Neuronal stem cell (in vitro differentiated cells): ENCODE measurements at regions not wholly inside any gene's neighbourhood (a gene's known extent, or its start where the extent isn't known, plus 50 kb on each side); places are given as distances from the start of the nearest gene placed in this dataset.
"Not testable (repeated sequence)": the region's sequence is repeated elsewhere in the genome, so short reads cannot be mapped to it uniquely, and the experiment has no call there.

Source experiments
- DNase-seq: peaks from one replicate; pipeline ENCODE4 v3.0.0-alpha.2; 2013; ENCODE audit warnings: low spot score
- H2AFZ ChIP-seq: one replicate; pipeline ENCODE4 v1.6.1; 2013; ENCODE audit warnings: mild to moderate bottlenecking, low read length, inconsistent platforms
- H2AK5ac ChIP-seq: 2 replicates; pipeline ENCODE4 v1.6.1; 2013; ENCODE audit warnings: low read depth, mild to moderate bottlenecking, inconsistent platforms, low read length, moderate library complexity, mixed read lengths
- H2BK120ac ChIP-seq: 2 replicates; pipeline ENCODE4 v1.6.1; 2013; ENCODE audit warnings: low read depth, mild to moderate bottlenecking, inconsistent platforms, low read length, moderate library complexity, mixed read lengths
- H2BK12ac ChIP-seq: one replicate; pipeline ENCODE4 v1.6.1; 2013; ENCODE audit warnings: low read length, inconsistent platforms
- H2BK15ac ChIP-seq: 2 replicates; pipeline ENCODE4 v1.6.1; 2013; ENCODE audit warnings: mild to moderate bottlenecking, low read length, inconsistent platforms, mixed read lengths
- H2BK5ac ChIP-seq: one replicate; pipeline ENCODE4 v1.6.1; 2013; ENCODE audit warnings: inconsistent platforms, mild to moderate bottlenecking, low read length, moderate library complexity
- H3K14ac ChIP-seq: one replicate; pipeline ENCODE4 v1.6.1; 2013; ENCODE audit warnings: low read length, inconsistent platforms
- H3K18ac ChIP-seq: 2 replicates; pipeline ENCODE4 v1.6.1; 2013; ENCODE audit warnings: low read length, inconsistent platforms
- H3K23ac ChIP-seq: 2 replicates; pipeline ENCODE4 v1.6.1; 2013; ENCODE audit warnings: low read depth, mild to moderate bottlenecking, mixed read lengths, low read length, inconsistent platforms; ENCODE audit not compliant: poor library complexity
- H3K27ac ChIP-seq: replicated peaks from 3 replicates; pipeline ENCODE4 v1.5.1; 2013; ENCODE audit warnings: low read length, inconsistent platforms
- H3K27me3 ChIP-seq, 3 experiments: 2 replicates each; pipeline ENCODE4 v1.6.1; 2013; ENCODE audit warnings: low read length in 3 of 3, mild to moderate bottlenecking in 2 of 3, inconsistent platforms in 1 of 3, low read depth in 1 of 3, mixed read lengths in 1 of 3, moderate library complexity in 1 of 3; ENCODE audit not compliant: control insufficient read depth in 3 of 3, insufficient read depth in 3 of 3
- H3K36me3 ChIP-seq, 2 donors: replicated peaks in 1 of 2; 2 replicates each; pipeline ENCODE4 v1.6.1; 2013; ENCODE audit warnings: low read length in 2 of 2; ENCODE audit not compliant: control insufficient read depth in 2 of 2, insufficient read depth in 2 of 2
- H3K4ac ChIP-seq: 2 replicates; pipeline ENCODE4 v1.6.1; 2013; ENCODE audit warnings: inconsistent platforms, mild to moderate bottlenecking, low read length, moderate library complexity
- H3K4me1 ChIP-seq, 2 donors: 1 replicate in 1 of 2; 2 replicates in 1 of 2; pipeline ENCODE4 v1.6.1; 2013; ENCODE audit warnings: low read length in 2 of 2, low read depth in 1 of 2; ENCODE audit not compliant: control insufficient read depth in 2 of 2, insufficient read depth in 1 of 2
- H3K4me2 ChIP-seq: one replicate; pipeline ENCODE4 v1.6.1; 2013; ENCODE audit warnings: mild to moderate bottlenecking, low read length, inconsistent platforms; ENCODE audit not compliant: insufficient read depth, poor library complexity, severe bottlenecking
- H3K4me3 ChIP-seq, 2 donors: 2 replicates each; pipeline ENCODE4 v1.5.1; 2013; ENCODE audit warnings: low read length in 2 of 2, mild to moderate bottlenecking in 2 of 2, inconsistent platforms in 1 of 2, moderate library complexity in 1 of 2
- H3K79me1 ChIP-seq: one replicate; pipeline ENCODE4 v1.6.1; 2013; ENCODE audit warnings: low read depth, mild to moderate bottlenecking, inconsistent platforms, low read length, moderate library complexity
- H3K9ac ChIP-seq: one replicate; pipeline ENCODE4 v1.6.1; 2013; ENCODE audit warnings: mild to moderate bottlenecking, low read depth, low read length, inconsistent platforms; ENCODE audit not compliant: poor library complexity
- H3K9me3 ChIP-seq, 2 donors: replicated peaks in 1 of 2; 2 replicates each; pipeline versions ENCODE3 to v1.6.1; 2013; ENCODE audit warnings: low read length in 2 of 2, mild to moderate bottlenecking in 2 of 2, inconsistent platforms in 1 of 2, low read depth in 1 of 2, mixed read lengths in 1 of 2, moderate library complexity in 1 of 2; ENCODE audit not compliant: control insufficient read depth in 2 of 2, insufficient read depth in 1 of 2
- H4K8ac ChIP-seq: one replicate; pipeline ENCODE4 v1.6.1; 2013; ENCODE audit warnings: low read depth, mild to moderate bottlenecking, inconsistent platforms, low read length, moderate library complexity
- H4K91ac ChIP-seq: one replicate; pipeline ENCODE4 v1.6.1; 2013; ENCODE audit warnings: low read length, low read depth, mild to moderate bottlenecking, inconsistent platforms; ENCODE audit not compliant: poor library complexity
- WGBS, 2 donors: extraction: QIAGEN DNeasy Blood & Tissue Kit; methylation state at CpG; one replicate each; pipeline ENCODE4 v1.1.7; 2013; ENCODE audit warnings: missing lambda C conversion rate in 2 of 2, mixed read lengths in 1 of 2; ENCODE audit not compliant: insufficient read length in 2 of 2, insufficient replicate concordance in 1 of 2; ENCODE audit errors: extremely low coverage in 2 of 2; 5-methylcytosine and 5-hydroxymethylcytosine counted together

DNA sequence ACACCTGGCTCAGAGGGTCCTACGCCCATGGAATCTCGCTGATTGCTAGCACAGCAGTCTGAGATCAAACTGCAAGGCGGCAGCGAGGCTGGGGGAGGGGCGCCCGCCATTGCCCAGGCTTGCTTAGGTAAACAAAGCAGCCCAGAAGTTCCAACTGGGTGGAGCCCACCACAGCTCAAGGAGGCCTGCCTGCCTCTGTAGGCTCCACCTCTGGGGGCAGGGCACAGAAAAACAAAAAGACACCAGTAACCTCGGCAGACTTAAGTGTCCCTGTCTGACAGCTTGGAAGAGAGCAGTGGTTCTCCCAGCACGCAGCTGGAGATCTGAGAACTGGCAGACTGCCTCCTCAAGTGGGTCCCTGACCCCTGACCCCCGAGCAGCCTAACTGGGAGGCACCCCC, 281.3 kb downstream of the LMBRD1 start:
- not testable (repeated sequence) for H3K4ac ChIP-seq, H4K8ac ChIP-seq, H2AK5ac ChIP-seq, H3K4me1 ChIP-seq, H2AFZ ChIP-seq, H2BK15ac ChIP-seq, H3K14ac ChIP-seq, H3K18ac ChIP-seq, H3K4me2 ChIP-seq, H3K27me3 ChIP-seq, H3K79me1 ChIP-seq, H3K23ac ChIP-seq, H2BK5ac ChIP-seq, H2BK12ac ChIP-seq, H2BK120ac ChIP-seq, H4K91ac ChIP-seq, H3K9me3 ChIP-seq, DNase-seq, H3K27ac ChIP-seq, H3K36me3 ChIP-seq, H3K9ac ChIP-seq, H3K4me3 ChIP-seq
- WGBS, 2 donors = no CpG with 5 or more reads among the region's 9 CpGs

- H3K4me2 ChIP-seq = no peak overlapping the region
- H2BK120ac ChIP-seq = no peak overlapping the region
- H3K18ac ChIP-seq = no peak overlapping the region
- H3K27me3 ChIP-seq = no peaks in the 10 kb centered on the region
- no peak overlapping the region for H3K23ac ChIP-seq
- H3K4me1 ChIP-seq = no peaks in the 10 kb centered on the region
- H2BK12ac ChIP-seq = no peak overlapping the region
- no peak overlapping the region for H2BK15ac ChIP-seq
- H3K9me3 ChIP-seq = peaks cover 0 to 3% of the 10 kb centered on the region in 2 donors
- H3K14ac ChIP-seq = no peak overlapping the region
- no peak overlapping the region for H2AK5ac ChIP-seq
- no peak overlapping the region for H4K91ac ChIP-seq
- no peak overlapping the region for H3K4me3 ChIP-seq
- H4K8ac ChIP-seq = no peak overlapping the region
- WGBS, 2 donors = no CpG with 5 or more reads among the region's 2 CpGs
- no peaks in the 10 kb centered on the region for H3K36me3 ChIP-seq
- DNase-seq = no peak
- no peak overlapping the region for H3K9ac ChIP-seq
- no peak overlapping the region for H2BK5ac ChIP-seq
- no peak overlapping the region for H3K27ac ChIP-seq
- H2AFZ ChIP-seq = no peak overlapping the region
- H3K79me1 ChIP-seq = no peaks in the 10 kb centered on the region
- no peak overlapping the region for H3K4ac ChIP-seq
These were observed 302.2 kb downstream of the LMBRD1 start for GRCh38 chr6:69494595-69494994.

DNA sequence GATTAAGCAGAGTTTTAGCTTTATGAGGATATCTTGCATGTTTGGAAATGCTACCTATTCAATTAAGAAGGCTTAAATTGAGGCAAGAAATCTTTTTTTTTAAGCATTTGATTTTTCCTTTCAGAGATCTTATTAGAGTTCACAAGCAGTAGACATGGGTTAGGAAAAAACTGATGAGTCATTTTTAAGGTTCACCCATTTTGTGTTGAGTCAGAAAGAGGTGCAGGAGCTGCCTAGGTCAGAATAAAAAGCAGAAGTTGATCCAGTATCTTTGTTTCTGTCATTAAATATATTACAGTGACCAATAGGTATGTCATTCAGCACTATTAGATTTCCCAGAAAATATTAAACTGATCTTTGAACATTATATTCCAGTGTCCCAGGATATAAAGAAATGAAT, 306.8 kb downstream of the LMBRD1 start:
- no peak overlapping the region for H3K18ac ChIP-seq
- H3K36me3 ChIP-seq = no peaks in the 10 kb centered on the region
- no peak overlapping the region for H2BK15ac ChIP-seq
- no peak overlapping the region for H3K27ac ChIP-seq
- H2AK5ac ChIP-seq = no peak overlapping the region
- no peak overlapping the region for H2AFZ ChIP-seq
- no peak overlapping the region for H3K4me2 ChIP-seq
- no peak overlapping the region for H3K4me3 ChIP-seq
- H3K79me1 ChIP-seq = no peaks in the 10 kb centered on the region
- H3K14ac ChIP-seq = no peak overlapping the region
- no peak overlapping the region for H2BK12ac ChIP-seq
- peaks cover 0 to 3% of the 10 kb centered on the region in 2 donors for H3K9me3 ChIP-seq
- H3K4ac ChIP-seq = no peak overlapping the region
- H3K9ac ChIP-seq = no peak overlapping the region
- DNase-seq = no peak
- H4K8ac ChIP-seq = no peak overlapping the region
- H3K4me1 ChIP-seq = no peaks in the 10 kb centered on the region
- H2BK120ac ChIP-seq = no peak overlapping the region
- no peak overlapping the region for H4K91ac ChIP-seq
- no peaks in the 10 kb centered on the region for H3K27me3 ChIP-seq
- H2BK5ac ChIP-seq = no peak overlapping the region
- no peak overlapping the region for H3K23ac ChIP-seq

DNA sequence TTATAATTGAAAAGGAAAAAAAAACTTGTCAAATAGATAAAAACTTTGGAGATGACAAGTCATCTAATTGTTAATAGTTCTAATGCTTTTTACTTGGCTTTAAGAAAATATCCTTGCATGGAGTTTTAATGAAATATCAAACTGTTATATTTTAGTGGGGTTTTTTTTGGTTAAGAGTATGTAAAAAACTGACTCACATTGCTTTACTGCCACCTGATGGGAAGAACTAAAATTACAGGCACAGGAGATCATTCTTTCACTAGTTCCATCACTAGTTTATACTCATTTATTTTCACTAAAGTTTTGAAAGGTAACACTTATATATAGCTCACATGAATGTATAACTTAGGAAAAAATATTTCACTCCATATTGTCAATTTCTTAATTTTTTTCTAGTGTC, 309.1 kb downstream of the LMBRD1 start:
- H3K18ac ChIP-seq = no peak overlapping the region
- no peak overlapping the region for H4K91ac ChIP-seq
- H2AFZ ChIP-seq = no peak overlapping the region
- no peak for DNase-seq
- no peaks in the 10 kb centered on the region for H3K79me1 ChIP-seq
- no peaks in the 10 kb centered on the region for H3K27me3 ChIP-seq
- H3K4me1 ChIP-seq = no peaks in the 10 kb centered on the region
- no peak overlapping the region for H2BK12ac ChIP-seq
- no peaks in the 10 kb centered on the region for H3K9me3 ChIP-seq
- H2BK15ac ChIP-seq = no peak overlapping the region
- H2BK120ac ChIP-seq = no peak overlapping the region
- no peak overlapping the region for H3K23ac ChIP-seq
- H3K4me2 ChIP-seq = no peak overlapping the region
- no peak overlapping the region for H2AK5ac ChIP-seq
- H4K8ac ChIP-seq = no peak overlapping the region
- no peaks in the 10 kb centered on the region for H3K36me3 ChIP-seq
- no peak overlapping the region for H3K14ac ChIP-seq
- no peak overlapping the region for H3K9ac ChIP-seq
- H3K27ac ChIP-seq = no peak overlapping the region
- H3K4ac ChIP-seq = no peak overlapping the region
- H2BK5ac ChIP-seq = no peak overlapping the region
- no peak overlapping the region for H3K4me3 ChIP-seq
